HepG2 (cell line): ENCODE measurements at regions not wholly inside any gene's neighbourhood (a gene's known extent, or its start where the extent isn't known, plus 50 kb on each side); places are given as distances from the start of the nearest gene placed in this dataset.

Experiments used
- ATAC-seq: fragments of 200-7000 bp; cut with Tn5 transposase; 3 replicates; pipeline ENCODE4 v1.9.1; 2020; ENCODE audit warnings: mild to moderate bottlenecking, moderate library complexity
- BruUV-seq: library from RNA; stranded (reverse); fragments of 400-500 nt; replicated peaks from 2 replicates; lab custom pipeline; 2021; lab: Mats Ljungman, UMichigan
- CTCF ChIA-PET: fragments of 300-600 bp; formaldehyde crosslinking; extraction: SDS; loops from one replicate; lab custom pipeline; 2021; ENCODE audit warnings: low total read pairs, inconsistent platforms, low intra/inter-chr PET ratio; lab: Yijun Ruan, JAX
- POLR2A ChIA-PET: fragments of 350-600 bp; sonication (Branson Sonifier 250); formaldehyde crosslinking; loops from one replicate; lab custom pipeline; 2020; ENCODE audit warnings: antibody characterized with exemption, inconsistent platforms; lab: Yijun Ruan, JAX
- DNase-seq: peaks from one replicate; pipeline ENCODE4 v3.0.0-alpha.2; 2015; ENCODE audit warnings: low spot score
- FAIRE-seq: peaks from 3 replicates; lab custom pipeline; 2011; peaks lifted over from hg19 to GRCh38; lab: Jason Lieb, UNC
- H2AFZ ChIP-seq: one replicate; pipeline ENCODE4 v1.6.1; 2011; ENCODE audit warnings: low read length, inconsistent platforms
- H3K27ac ChIP-seq: fragments of 300-600 bp; 3 replicates; pipeline ENCODE4 v1.8.0; 2011; ENCODE audit warnings: mixed run types, mild to moderate bottlenecking, mixed read lengths, low read length, inconsistent platforms; ENCODE audit not compliant: insufficient read depth; ENCODE audit errors: extremely low read length
- H3K27me3 ChIP-seq, 2 experiments: fragments of 200-600 bp in 1 of 2; 2 replicates in 1 of 2; 3 replicates in 1 of 2; pipeline versions ENCODE4 v1.6.0 to v1.8.0; 2011; ENCODE audit warnings: low read length in 2 of 2, mild to moderate bottlenecking in 2 of 2, moderate library complexity in 2 of 2, inconsistent platforms in 1 of 2; ENCODE audit not compliant: insufficient read depth in 2 of 2, control insufficient read depth in 1 of 2
- H3K36me3 ChIP-seq, 2 experiments: fragments of 200-600 bp in 1 of 2; replicated peaks in 1 of 2; 2 replicates in 1 of 2; 3 replicates in 1 of 2; pipeline versions ENCODE4 v1.5.1 to v1.8.0; 2011; ENCODE audit warnings: low read length in 2 of 2, inconsistent platforms in 1 of 2; ENCODE audit not compliant: insufficient read depth in 2 of 2, control insufficient read depth in 1 of 2
- H3K4me1 ChIP-seq: 2 replicates; pipeline ENCODE4 v1.5.1; 2012; ENCODE audit warnings: low read length, inconsistent platforms; ENCODE audit not compliant: insufficient read depth
- H3K4me2 ChIP-seq: 2 replicates; pipeline ENCODE4 v1.6.0; 2011; ENCODE audit warnings: low read depth, low read length, inconsistent platforms
- H3K4me3 ChIP-seq, 3 experiments: fragments of 200-600 bp in 1 of 3; sonication (generic), shearing (Covaris generic) in 1 of 3; replicated peaks in 1 of 3; 2 replicates each; pipeline ENCODE4 v1.5.1; 2011 to 2016; ENCODE audit warnings: low read length in 3 of 3, inconsistent platforms in 2 of 3, low read depth in 2 of 3, mild to moderate bottlenecking in 2 of 3, control low read depth in 1 of 3, mixed read lengths in 1 of 3; ENCODE audit not compliant: insufficient read depth in 1 of 3
- H3K79me2 ChIP-seq: one replicate; pipeline ENCODE4 v1.6.1; 2011; ENCODE audit warnings: low read length, inconsistent platforms; ENCODE audit not compliant: insufficient read depth
- H3K9ac ChIP-seq: 2 replicates; pipeline ENCODE4 v1.6.0; 2011; ENCODE audit warnings: mild to moderate bottlenecking, low read depth, low read length, inconsistent platforms; ENCODE audit not compliant: insufficient read depth
- H3K9me3 ChIP-seq: 2 replicates; pipeline ENCODE4 v1.5.1; 2012; ENCODE audit warnings: mild to moderate bottlenecking, low read length
- H4K20me1 ChIP-seq: 2 replicates; pipeline ENCODE4 v1.6.0; 2011; ENCODE audit warnings: inconsistent platforms, mild to moderate bottlenecking, low read length, moderate library complexity; ENCODE audit not compliant: insufficient read depth
- ETV5 ChIP-seq: IDR thresholded peaks from 2 replicates; pipeline ENCODE4 v1.6.1; 2018; ENCODE audit warnings: missing biosample characterization, missing genetic modification reagents, inconsistent platforms, borderline replicate concordance
- FOXJ3 ChIP-seq: sonication (generic); formaldehyde crosslinking; IDR thresholded peaks from 2 replicates; pipeline ENCODE4 v1.4.0; 2020; ENCODE audit warnings: missing genetic modification reagents, mild to moderate bottlenecking, borderline replicate concordance
- JDP2 ChIP-seq: sonication (generic); formaldehyde crosslinking; IDR thresholded peaks from 2 replicates; pipeline ENCODE4 v1.8.1; 2022; ENCODE audit warnings: missing genetic modification reagents, borderline replicate concordance
- LCORL ChIP-seq, 2 experiments: fragments of 450-650 bp in 1 of 2; sonication (generic) in 1 of 2; formaldehyde crosslinking in 1 of 2; IDR thresholded peaks; 2 replicates each; pipeline versions ENCODE4 v1.5.0 to v1.6.1; 2017 to 2020; ENCODE audit warnings: antibody characterized with exemption in 1 of 2, missing genetic modification reagents in 1 of 2
- POLR2AphosphoS2 ChIP-seq: IDR thresholded peaks from 2 replicates; pipeline ENCODE4 v1.6.1; 2011; ENCODE audit warnings: low read depth, low read length, improper control_type of control experiment
- ZC3H4 ChIP-seq: sonication (generic); formaldehyde crosslinking; IDR thresholded peaks from 2 replicates; pipeline ENCODE4 v1.4.0; 2020; ENCODE audit warnings: missing genetic modification reagents, borderline replicate concordance
- ZFP36 ChIP-seq: fragments of 150-350 bp; IDR thresholded peaks from 2 replicates; pipeline ENCODE4 v1.6.1; 2018; ENCODE audit warnings: borderline replicate concordance, low read length, low read depth; ENCODE audit not compliant: partially characterized antibody
- ZFP91 ChIP-seq: sonication (generic); formaldehyde crosslinking; IDR thresholded peaks from 2 replicates; pipeline ENCODE4 v1.9.0; 2022; ENCODE audit warnings: missing genetic modification reagents, mild to moderate bottlenecking, borderline replicate concordance
- ZKSCAN1 ChIP-seq: fragments of 150-350 bp; IDR thresholded peaks from 2 replicates; pipeline ENCODE4 v1.6.1; 2014; ENCODE audit warnings: low read length
- ZNF562 ChIP-seq: sonication (generic); formaldehyde crosslinking; IDR thresholded peaks from 2 replicates; pipeline ENCODE4 v1.8.0; 2022; ENCODE audit warnings: missing genetic modification reagents, borderline replicate concordance
- ZNF607 ChIP-seq: sonication (generic); formaldehyde crosslinking; IDR thresholded peaks from 2 replicates; pipeline ENCODE4 v1.5.1; 2020; ENCODE audit warnings: missing genetic modification reagents, mild to moderate bottlenecking, borderline replicate concordance
- ZNF710 ChIP-seq: sonication (generic); formaldehyde crosslinking; IDR thresholded peaks from 2 replicates; pipeline ENCODE4 v1.5.0; 2020; ENCODE audit warnings: mild to moderate bottlenecking, missing genetic modification reagents, borderline replicate concordance
- ZNF761 ChIP-seq: sonication (generic); formaldehyde crosslinking; conservative IDR thresholded peaks from 2 replicates; pipeline ENCODE4 v1.4.0; 2020; ENCODE audit warnings: mild to moderate bottlenecking, missing genetic modification reagents
- ZNF800 ChIP-seq: sonication (generic); formaldehyde crosslinking; IDR thresholded peaks from 2 replicates; pipeline ENCODE4 v1.4.0; 2020; ENCODE audit warnings: missing genetic modification reagents
- WGBS: methylation state at CpG from one replicate; pipeline ENCODE4 v1.1.6; 2017; ENCODE audit warnings: low lambda C conversion rate; 5-methylcytosine and 5-hydroxymethylcytosine counted together
- in situ Hi-C: cut with HindIII; loops from 2 replicates; pipeline ENCODE4 v1.10.0; 2017; ENCODE audit warnings: low pct_unique_long_range_greater_than_20kb; ENCODE audit not compliant: extremely low pct_ligation_motif_present
- intact Hi-C: fragments of 100-400 bp; cut with micrococcal nuclease; formaldehyde crosslinking; loops from one replicate; pipeline ENCODE4 v1.10.0; 2022; ENCODE audit not compliant: unreplicated experiment

GRCh38 chr12:125755512-125755911, 690.3 kb downstream of the AACS start:
- DNase-seq (no peak), FAIRE-seq (no peak), ATAC-seq (no peak)
- Histone ChIP-seq H3K9ac (no peak overlapping the region), H3K4me3 (no peak overlapping the region), H3K4me1 (no peaks in the 10 kb centered on the region), H3K27ac (no peak overlapping the region), H3K36me3 (no peaks in the 10 kb centered on the region), H3K27me3 (no peaks in the 10 kb centered on the region), H3K79me2 (no peaks in the 10 kb centered on the region), H3K4me2 (no peak overlapping the region), H2AFZ (no peak overlapping the region), H4K20me1 (no peaks in the 10 kb centered on the region), H3K9me3 (no peaks in the 10 kb centered on the region)
- WGBS = 18% methylated on average over 2 of the region's 2 CpGs
- CTCF ChIA-PET = no interaction called here
- POLR2A ChIA-PET = no interaction called here
- BruUV-seq = no TSS peak
- intact Hi-C loops (no loop called here), in situ Hi-C loops (no loop called here)
- TF ChIP-seq ETV5 (CRISPR knock-in tag) (no peak), ZKSCAN1 (no peak), ZNF761 (CRISPR knock-in tag) (no peak), ZNF562 (CRISPR knock-in tag) (no peak), ZNF607 (CRISPR knock-in tag) (no peak)

- no peaks in the 10 kb centered on the region for H3K9me3 ChIP-seq
- H2AFZ ChIP-seq = no peak overlapping the region
- no peak overlapping the region for H3K4me2 ChIP-seq
- in situ Hi-C loops = no loop called here
- CTCF ChIA-PET = no interaction called here
- H3K36me3 ChIP-seq = no peaks in the 10 kb centered on the region
- no peak overlapping the region for H3K9ac ChIP-seq
- no peak for DNase-seq
- no peak for FAIRE-seq
- H3K79me2 ChIP-seq = no peaks in the 10 kb centered on the region
- ATAC-seq = no peak
- WGBS = 8% methylated on average over 5 of the region's 5 CpGs
- H3K27me3 ChIP-seq = no peaks in the 10 kb centered on the region
- no peaks in the 10 kb centered on the region for H3K4me1 ChIP-seq
- intact Hi-C loops = no loop called here
- POLR2A ChIA-PET = no interaction called here
- no TSS peak for BruUV-seq
- no peak overlapping the region for H3K4me3 ChIP-seq
- no peaks in the 10 kb centered on the region for H4K20me1 ChIP-seq
- H3K27ac ChIP-seq = no peak overlapping the region
- TF ChIP-seq ZNF710 (CRISPR knock-in tag) (no peak), JDP2 (CRISPR knock-in tag) (no peak), POLR2AphosphoS2 (no peak), ZFP36 (no peak), ZNF800 (no peak), FOXJ3 (CRISPR knock-in tag) (no peak), LCORL (IDR thresholded peaks at IDR 0.05) (no peak), LCORL (CRISPR knock-in tag; IDR thresholded peaks at IDR 0.05) (no peak), ZFP91 (CRISPR knock-in tag) (no peak), ZC3H4 (CRISPR knock-in tag) (no peak)
Measured at GRCh38 chr12:125766091-125766490, 700.9 kb downstream of the AACS start.
